ENCODE measurements at regions not wholly inside any gene's neighbourhood (a gene's known extent, or its start where the extent isn't known, plus 50 kb on each side); places are given as distances from the start of the nearest gene placed in this dataset.
A peak's percentile ranks its signal among the peaks of the same experiment; 100 is the strongest.

DNA sequence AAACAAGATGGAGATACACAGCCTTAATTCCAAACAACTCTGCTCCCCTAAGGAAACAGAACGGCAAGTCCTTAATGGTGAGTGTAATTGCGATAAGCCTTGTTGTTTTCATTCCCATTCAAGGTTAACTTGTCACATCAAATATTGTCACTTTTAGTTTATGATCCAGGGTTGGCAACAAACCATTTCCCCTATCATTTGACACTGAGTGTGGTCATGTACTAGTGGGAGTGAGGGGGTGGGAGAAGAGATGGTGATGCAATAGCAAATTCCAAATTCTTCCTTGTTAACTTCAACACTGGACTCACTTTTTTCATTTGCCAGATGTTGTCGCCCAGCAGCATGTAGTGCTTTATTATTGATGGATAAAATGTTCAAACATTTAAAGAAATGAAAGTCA lies 140.4 kb downstream of the ZNF326 start:
- Histone ChIP-seq H3K27ac (no peak overlapping the region), H3K4me1 (replicated peaks in 1 of 2) (peaks cover 0 to 21% of the 10 kb centered on the region in 2 donors), H3K4me3 (no peak overlapping the region)
- in situ Hi-C loops (cut with MboI; ENCODE audit: low pct_unique_long_range_greater_than_20kb in 2 of 9, low sequenced_read_pairs in 9 of 9, unreplicated experiment in 9 of 9): loop anchor here in 1 of 9 experiments (25.0 kb wide), 2 partner anchors 452 to 577 kb away; partner anchors contain the start of gene BARHL2
- ATAC-seq (replicated peaks in 6 of 8): no peak
- WGBS, 10 experiments: 0 to 96% (median 81%) methylated on average over 2 to 3 of the region's 3 CpGs; no CpG with 5 or more reads in 2 of the 10 experiments

GRCh38 chr1:90134175-90134955 lies 139.5 kb downstream of the ZNF326 start:
- WGBS, 10 experiments: 0 to 68% (median 46%) methylated on average over 1 to 6 of the region's 6 CpGs; no CpG with 5 or more reads in 1 of the 10 experiments
- H3K27ac ChIP-seq: no peak overlapping the region
- in situ Hi-C loops (cut with MboI; ENCODE audit: low pct_unique_long_range_greater_than_20kb in 2 of 9, low sequenced_read_pairs in 9 of 9, unreplicated experiment in 9 of 9): loop anchor here in 1 of 9 experiments (25.0 kb wide), 2 partner anchors 453 to 578 kb away; partner anchors contain the start of gene BARHL2
- H3K4me3 ChIP-seq: no peak overlapping the region
- ATAC-seq (replicated peaks in 6 of 8): peak in 4 of 8 experiments; percentile 47 to 81 (median 62)
- H3K4me1 ChIP-seq (replicated peaks in 1 of 2): peaks cover 0 to 21% of the 10 kb centered on the region in 2 donors

- in situ Hi-C loops (cut with MboI; ENCODE audit: low pct_unique_long_range_greater_than_20kb in 2 of 9, low sequenced_read_pairs in 9 of 9, unreplicated experiment in 9 of 9): loop anchor here in 1 of 9 experiments (25.0 kb wide), 2 partner anchors 454 to 579 kb away; partner anchors contain the start of gene BARHL2
- no peak overlapping the region for H3K4me3 ChIP-seq
- ATAC-seq (replicated peaks in 6 of 8): peak; percentile 41 to 94 (median 72)
- 0 to 39% (median 15%) methylated on average over 1 to 2 of the region's 2 CpGs; no CpG with 5 or more reads in 2 of the 10 experiments for WGBS, 10 experiments
- H3K27ac ChIP-seq: no peak overlapping the region
- peaks cover 0 to 21% of the 10 kb centered on the region in 2 donors for H3K4me1 ChIP-seq (replicated peaks in 1 of 2)
Measured at GRCh38 chr1:90133133-90133532, 138.2 kb downstream of the ZNF326 start.

DNA sequence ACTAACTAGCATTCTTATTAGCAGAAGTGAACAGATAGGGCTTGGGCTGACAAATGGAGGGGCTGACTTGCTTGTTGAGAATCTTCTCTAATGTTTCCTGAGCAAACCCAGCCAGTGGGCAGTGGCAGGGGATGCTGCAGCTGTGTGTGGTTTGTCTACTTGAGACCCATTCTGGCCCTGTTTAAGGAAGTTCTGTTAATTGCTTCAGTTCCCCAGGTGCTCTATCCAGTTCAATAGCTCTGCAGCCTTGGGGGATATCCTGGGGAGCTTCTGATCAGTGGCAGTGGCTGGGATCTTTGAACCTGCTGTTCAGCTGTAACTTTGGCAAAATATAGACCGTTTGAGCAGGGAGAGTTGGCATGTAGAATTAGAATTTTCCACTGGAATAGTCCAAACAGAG lies 137.4 kb downstream of the ZNF326 start:
- in situ Hi-C loops (cut with MboI; ENCODE audit: low pct_unique_long_range_greater_than_20kb in 2 of 9, low sequenced_read_pairs in 9 of 9, unreplicated experiment in 9 of 9): loop anchor here in 1 of 9 experiments (25.0 kb wide), 2 partner anchors 455 to 580 kb away; partner anchors contain the start of gene BARHL2
- no peak for ATAC-seq (replicated peaks in 6 of 8)
- Histone ChIP-seq H3K4me3 (no peak overlapping the region), H3K4me1 (replicated peaks in 1 of 2) (peaks cover 0 to 21% of the 10 kb centered on the region in 2 donors), H3K27ac (no peak overlapping the region)
- WGBS, 10 experiments: 0 to 88% (median 55%) methylated on average over 1 of the region's 1 CpG; no CpG with 5 or more reads in 6 of the 10 experiments

GRCh38 chr1:90127288-90127953 lies 132.5 kb downstream of the ZNF326 start:
- no peak for ATAC-seq (replicated peaks in 6 of 8)
- WGBS, 10 experiments: 10 to 100% (median 100%) methylated on average over 1 of the region's 1 CpG; no CpG with 5 or more reads in 1 of the 10 experiments

GRCh38 chr1:90126834-90127233 lies 131.9 kb downstream of the ZNF326 start:
- no peak for ATAC-seq (replicated peaks in 6 of 8)
- in situ Hi-C loops (cut with MboI; ENCODE audit: low pct_unique_long_range_greater_than_20kb in 2 of 9, low sequenced_read_pairs in 9 of 9, unreplicated experiment in 9 of 9): loop anchor here in 1 of 9 experiments (25.0 kb wide), 2 partner anchors 460 to 585 kb away; partner anchors contain the start of gene BARHL2
- H3K4me3 ChIP-seq: no peak overlapping the region
- H3K27ac ChIP-seq: no peak overlapping the region
- H3K4me1 ChIP-seq (replicated peaks in 1 of 2): peaks cover 0 to 7% of the 10 kb centered on the region in 2 donors
- WGBS, 10 experiments: 25 to 100% (median 88%) methylated on average over 1 to 5 of the region's 5 CpGs; no CpG with 5 or more reads in 1 of the 10 experiments

More at GRCh38 chr1:90127288-90127953, 132.5 kb downstream of the ZNF326 start:
- in situ Hi-C loops (cut with MboI; ENCODE audit: low pct_unique_long_range_greater_than_20kb in 2 of 9, low sequenced_read_pairs in 9 of 9, unreplicated experiment in 9 of 9): loop anchor here in 1 of 9 experiments (25.0 kb wide), 2 partner anchors 460 to 585 kb away; partner anchors contain the start of gene BARHL2
- H3K4me1 ChIP-seq (replicated peaks in 1 of 2): peaks cover 0 to 7% of the 10 kb centered on the region in 2 donors
- no peak overlapping the region for H3K27ac ChIP-seq
- H3K4me3 ChIP-seq: no peak overlapping the region

DNA sequence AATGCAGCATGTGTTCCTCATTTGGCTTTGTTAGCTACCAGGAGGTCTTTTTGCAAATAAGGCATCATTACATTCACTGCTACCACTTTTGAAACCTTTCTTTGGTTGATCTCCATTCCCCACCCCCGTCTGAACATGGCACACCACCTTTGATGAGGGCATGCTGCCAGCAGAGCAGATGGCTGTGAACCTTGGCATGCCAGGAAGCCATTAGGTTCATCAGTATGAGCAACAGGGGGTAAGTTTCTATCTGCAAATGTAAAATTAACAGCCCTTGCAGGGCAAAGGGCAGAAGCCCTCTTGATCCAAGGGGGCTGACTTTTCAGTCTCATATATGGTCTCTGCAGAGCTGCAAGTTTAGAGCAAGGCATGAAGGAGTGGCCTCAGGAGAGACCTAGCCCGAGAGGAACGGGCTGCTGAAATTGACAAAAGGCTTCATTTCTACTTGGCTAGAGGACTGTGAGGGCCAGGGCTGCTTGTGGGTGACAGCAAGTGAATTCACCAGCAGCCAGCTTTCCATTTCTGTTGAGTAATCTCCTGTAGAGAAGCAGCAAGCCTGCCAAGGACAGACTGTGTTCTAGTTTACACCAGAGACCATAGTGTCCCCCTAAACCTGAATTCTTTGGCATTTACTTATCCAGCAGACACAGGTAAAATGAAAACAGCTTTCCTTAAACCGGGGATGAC lies 127.9 kb downstream of the ZNF326 start:
- 0 to 73% (median 50%) methylated on average over 1 to 4 of the region's 4 CpGs; no CpG with 5 or more reads in 3 of the 10 experiments for WGBS, 10 experiments

GRCh38 chr1:90114521-90115141 lies 119.7 kb downstream of the ZNF326 start:
- Histone ChIP-seq H3K4me3 (no peak overlapping the region), H3K4me1 (replicated peaks in 1 of 2) (no peaks in the 10 kb centered on the region), H3K27ac (no peak overlapping the region)
- WGBS, 10 experiments: 0 to 39% (median 18%) methylated on average over 2 to 3 of the region's 3 CpGs
- peak in 5 of 8 experiments; percentile 51 to 63 (median 57) for ATAC-seq (replicated peaks in 6 of 8)
- in situ Hi-C loops (cut with MboI; ENCODE audit: low pct_unique_long_range_greater_than_20kb in 2 of 9, low sequenced_read_pairs in 9 of 9, unreplicated experiment in 9 of 9): loop anchor here in 7 of 9 experiments (25.0 kb wide), 3 partner anchors 598 to 1048 kb away; partner anchors contain the start of gene BARHL2 (in 1 of the 7)

More for the DNA sequence above, 127.9 kb downstream of the ZNF326 start:
- ATAC-seq (replicated peaks in 6 of 8): no peak
- no peak overlapping the region for H3K27ac ChIP-seq
- in situ Hi-C loops (cut with MboI; ENCODE audit: low pct_unique_long_range_greater_than_20kb in 2 of 9, low sequenced_read_pairs in 9 of 9, unreplicated experiment in 9 of 9): loop anchor here in 7 of 9 experiments (25.0 kb wide), 3 partner anchors 590 to 1040 kb away; partner anchors contain the start of gene BARHL2 (in 1 of the 7)
- H3K4me1 ChIP-seq (replicated peaks in 1 of 2): no peaks in the 10 kb centered on the region
- H3K4me3 ChIP-seq: no peak overlapping the region

DNA sequence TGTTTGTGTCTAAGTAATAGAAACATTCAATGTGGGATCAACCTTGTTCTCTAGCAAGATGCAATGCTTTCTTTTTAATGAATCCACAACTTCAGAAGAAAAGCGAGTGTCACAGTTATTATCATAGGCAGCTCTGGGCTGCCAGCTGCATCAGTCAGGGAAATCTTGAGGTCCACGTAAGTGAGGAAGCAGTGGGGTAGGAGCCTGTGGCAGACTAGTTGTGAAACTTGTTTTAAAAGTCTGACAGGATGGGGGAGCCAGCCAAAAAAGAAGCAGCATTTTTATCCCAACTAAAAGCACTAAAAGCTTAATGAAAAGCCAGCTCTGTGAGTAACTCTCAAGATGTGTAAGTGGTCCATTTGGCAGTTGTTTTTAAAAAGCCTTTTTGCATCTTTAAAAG lies 113.1 kb downstream of the ZNF326 start:
- Histone ChIP-seq H3K27ac (no peak overlapping the region), H3K4me1 (replicated peaks in 1 of 2) (peaks cover 9 to 19% of the 10 kb centered on the region in 2 donors), H3K4me3 (no peak overlapping the region)
- in situ Hi-C loops (cut with MboI; ENCODE audit: low pct_unique_long_range_greater_than_20kb in 2 of 9, low sequenced_read_pairs in 9 of 9, unreplicated experiment in 9 of 9): loop anchor here in 7 of 9 experiments (25.0 kb wide), 3 partner anchors 604 to 1054 kb away; partner anchors contain the start of gene BARHL2 (in 1 of the 7)
- ATAC-seq (replicated peaks in 6 of 8): no peak
- 17 to 71% (median 45%) methylated on average over 1 to 2 of the region's 2 CpGs; no CpG with 5 or more reads in 2 of the 10 experiments for WGBS, 10 experiments

GRCh38 chr1:90106311-90106710 lies 111.4 kb downstream of the ZNF326 start:
- no peak for ATAC-seq (replicated peaks in 6 of 8)
- Histone ChIP-seq H3K4me1 (replicated peaks in 1 of 2) (peaks cover 12 to 34% of the 10 kb centered on the region in 2 donors), H3K4me3 (no peak overlapping the region), H3K27ac (no peak overlapping the region)
- in situ Hi-C loops (cut with MboI; ENCODE audit: low pct_unique_long_range_greater_than_20kb in 2 of 9, low sequenced_read_pairs in 9 of 9, unreplicated experiment in 9 of 9): loop anchor here in 7 of 9 experiments (25.0 kb wide), 3 partner anchors 606 to 1056 kb away; partner anchors contain the start of gene BARHL2 (in 1 of the 7)
- WGBS, 10 experiments: 13 to 83% (median 50%) methylated on average over 1 to 4 of the region's 4 CpGs

GRCh38 chr1:90104941-90105538 lies 110.1 kb downstream of the ZNF326 start:
- in situ Hi-C loops (cut with MboI; ENCODE audit: low pct_unique_long_range_greater_than_20kb in 2 of 9, low sequenced_read_pairs in 9 of 9, unreplicated experiment in 9 of 9): loop anchor here in 7 of 9 experiments (25.0 kb wide), 3 partner anchors 607 to 1057 kb away; partner anchors contain the start of gene BARHL2 (in 1 of the 7)
- 8 to 100% (median 53%) methylated on average over 1 to 15 of the region's 15 CpGs for WGBS, 10 experiments
- Histone ChIP-seq H3K4me1 (replicated peaks in 1 of 2) (peaks cover 12 to 34% of the 10 kb centered on the region in 2 donors), H3K4me3 (peak overlapping the region in 1 of 5 donors; percentile 17), H3K27ac (no peak overlapping the region)
- peak in 5 of 8 experiments; percentile 39 to 84 (median 63) for ATAC-seq (replicated peaks in 6 of 8)

Data from motor neuron (in vitro differentiated cells).